ENCODE measurements at regions not wholly inside any gene's neighbourhood (a gene's known extent, or its start where the extent isn't known, plus 50 kb on each side); places are given as distances from the start of the nearest gene placed in this dataset.

DNA sequence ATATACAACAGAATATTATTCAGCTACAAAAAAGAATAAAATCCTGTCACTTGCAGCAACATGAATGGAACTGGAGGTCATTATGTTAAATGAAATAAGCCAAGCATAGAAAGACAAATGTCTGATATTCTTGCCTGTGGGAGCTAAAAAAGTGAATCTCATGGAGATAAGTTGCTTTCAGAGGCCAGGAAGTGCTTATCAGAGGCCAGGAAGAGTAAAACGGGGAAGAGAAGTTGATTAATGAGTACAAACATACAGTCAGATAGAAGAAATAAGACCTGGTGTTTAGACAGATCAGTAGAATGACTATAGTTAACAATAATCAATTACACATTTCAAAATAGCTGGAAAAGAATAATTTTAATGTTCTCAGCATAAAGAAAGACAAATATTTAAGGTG lies 54.4 kb upstream of the CPHXL start:
- Histone ChIP-seq H2AFZ (ENCODE audit: low read length) (no peak overlapping the region), H3K4me2 (ENCODE audit: low read depth, low read length, poor library complexity, severe bottlenecking) (no peak overlapping the region)

DNA sequence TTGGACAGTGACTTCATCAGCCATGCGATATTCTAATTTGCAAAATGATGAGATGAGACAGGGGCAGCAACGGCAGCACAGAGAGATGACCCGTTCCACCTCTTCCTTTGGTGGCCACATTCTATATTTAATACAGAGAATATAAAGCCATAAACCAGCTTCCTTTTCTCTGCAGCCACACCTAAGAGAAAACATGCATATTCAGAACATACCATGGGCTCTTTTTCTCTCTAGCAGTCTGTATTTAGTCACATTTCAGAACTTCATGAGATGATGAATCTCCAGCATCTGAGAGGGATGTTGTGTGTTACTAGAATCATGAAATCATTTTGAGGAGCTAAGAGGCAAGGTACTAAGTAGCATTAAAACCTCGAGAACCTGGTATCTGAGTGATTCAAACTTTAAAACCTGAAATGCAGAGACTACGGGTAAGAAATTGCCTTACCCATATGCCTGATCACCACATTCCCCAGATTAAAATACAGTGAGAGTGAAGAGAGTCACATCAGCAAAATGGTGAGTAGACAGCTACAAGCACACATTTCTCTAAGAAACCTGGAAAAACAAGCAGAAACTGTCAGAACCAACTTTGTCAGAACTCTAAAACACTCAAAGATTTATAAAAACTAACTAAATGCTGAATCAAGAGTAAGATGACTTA lies 55.5 kb upstream of the CPHXL start:
- no peak overlapping the region for H3K9ac ChIP-seq (ENCODE audit: low read length)
- H3K9me3 ChIP-seq (ENCODE audit: low read length) = no peaks in the 10 kb centered on the region
- H2AFZ ChIP-seq (ENCODE audit: low read length) = no peak overlapping the region
- no peaks in the 10 kb centered on the region for H3K27me3 ChIP-seq (ENCODE audit: low read length)
- H3K9me2 ChIP-seq (replicated peaks; ENCODE audit: insufficient read depth, low read length) = no peaks in the 10 kb centered on the region
- no peak overlapping the region for H3K4me3 ChIP-seq (ENCODE audit: low read length)
- H3K4me2 ChIP-seq (ENCODE audit: low read depth, low read length, poor library complexity, severe bottlenecking) = no peak overlapping the region
- peaks cover 11% of the 10 kb centered on the region for H3K4me1 ChIP-seq (ENCODE audit: low read length)
- H4K20me1 ChIP-seq (ENCODE audit: insufficient read depth, low read depth, low read length) = no peaks in the 10 kb centered on the region
- H3K27ac ChIP-seq (ENCODE audit: low read length) = no peak overlapping the region
- H3K36me3 ChIP-seq (ENCODE audit: insufficient read depth, low read length) = no peaks in the 10 kb centered on the region
- no peaks in the 10 kb centered on the region for H3K79me2 ChIP-seq (ENCODE audit: low read length)
- DNase-seq = peak; percentile 17

More for the DNA sequence above, 54.4 kb upstream of the CPHXL start:
- no peaks in the 10 kb centered on the region for H3K9me2 ChIP-seq (replicated peaks; ENCODE audit: insufficient read depth, low read length)
- peaks cover 11% of the 10 kb centered on the region for H3K4me1 ChIP-seq (ENCODE audit: low read length)
- H3K36me3 ChIP-seq (ENCODE audit: insufficient read depth, low read length) = no peaks in the 10 kb centered on the region
- H4K20me1 ChIP-seq (ENCODE audit: insufficient read depth, low read depth, low read length) = no peaks in the 10 kb centered on the region
- H3K4me3 ChIP-seq (ENCODE audit: low read length) = no peak overlapping the region
- no peak overlapping the region for H3K9ac ChIP-seq (ENCODE audit: low read length)
- no peaks in the 10 kb centered on the region for H3K27me3 ChIP-seq (ENCODE audit: low read length)
- H3K9me3 ChIP-seq (ENCODE audit: low read length) = no peaks in the 10 kb centered on the region
- DNase-seq = no peak
- H3K79me2 ChIP-seq (ENCODE audit: low read length) = no peaks in the 10 kb centered on the region
- H3K27ac ChIP-seq (ENCODE audit: low read length) = no peak overlapping the region

DNA sequence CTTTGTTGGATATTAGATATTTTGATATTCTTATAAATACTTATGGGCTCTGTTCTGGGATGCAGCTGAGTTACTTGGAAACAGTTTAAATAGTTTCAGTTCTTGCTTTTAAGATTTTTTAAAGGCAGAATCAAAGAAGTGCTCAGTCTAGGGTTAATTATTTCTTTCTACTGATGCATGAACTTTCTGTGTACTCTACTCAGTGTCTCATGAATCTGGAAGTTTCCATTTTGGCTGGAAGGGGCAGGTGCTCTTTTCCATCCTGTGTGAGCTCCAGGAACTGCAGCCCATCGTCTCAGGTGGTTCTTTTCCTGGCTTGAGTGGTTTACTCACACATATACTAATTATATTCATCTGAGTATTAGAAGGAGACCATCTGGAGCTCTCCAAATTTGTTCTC lies 61.1 kb upstream of the CPHXL start:
- Histone ChIP-seq H4K20me1 (ENCODE audit: insufficient read depth, low read depth, low read length) (no peaks in the 10 kb centered on the region), H2AFZ (ENCODE audit: low read length) (no peak overlapping the region), H3K4me1 (ENCODE audit: low read length) (no peaks in the 10 kb centered on the region), H3K27me3 (ENCODE audit: low read length) (no peaks in the 10 kb centered on the region), H3K4me2 (ENCODE audit: low read depth, low read length, poor library complexity, severe bottlenecking) (no peak overlapping the region), H3K79me2 (ENCODE audit: low read length) (no peaks in the 10 kb centered on the region), H3K27ac (ENCODE audit: low read length) (no peak overlapping the region), H3K9me2 (replicated peaks; ENCODE audit: insufficient read depth, low read length) (no peaks in the 10 kb centered on the region), H3K4me3 (ENCODE audit: low read length) (no peak overlapping the region), H3K9ac (ENCODE audit: low read length) (no peak overlapping the region), H3K36me3 (ENCODE audit: insufficient read depth, low read length) (no peaks in the 10 kb centered on the region), H3K9me3 (ENCODE audit: low read length) (no peaks in the 10 kb centered on the region)
- DNase-seq = no peak

DNA sequence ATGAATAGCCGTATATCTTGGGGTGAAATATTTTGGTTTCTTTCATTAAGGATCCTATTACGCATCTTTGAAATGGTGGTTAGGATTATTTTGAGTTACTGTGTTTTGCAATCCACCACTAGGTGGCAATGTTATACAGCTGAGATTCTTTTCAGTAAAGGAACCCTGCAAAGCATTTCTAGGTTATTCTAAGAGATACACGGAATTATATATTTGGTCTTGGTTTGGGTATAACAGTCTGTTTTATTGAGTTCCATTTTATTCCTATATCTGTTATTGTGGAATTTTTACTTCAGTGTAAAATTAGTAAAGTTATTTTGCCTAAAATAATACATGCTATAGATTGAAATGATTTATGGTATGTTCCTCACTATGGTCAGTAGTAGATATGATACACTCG lies 62.9 kb upstream of the CPHXL start:
- H3K79me2 ChIP-seq (ENCODE audit: low read length) = no peaks in the 10 kb centered on the region
- no peaks in the 10 kb centered on the region for H3K4me1 ChIP-seq (ENCODE audit: low read length)
- peak; percentile 84 for DNase-seq
- H3K27me3 ChIP-seq (ENCODE audit: low read length) = no peaks in the 10 kb centered on the region
- no peaks in the 10 kb centered on the region for H4K20me1 ChIP-seq (ENCODE audit: insufficient read depth, low read depth, low read length)
- no peak overlapping the region for H3K9ac ChIP-seq (ENCODE audit: low read length)
- no peak overlapping the region for H2AFZ ChIP-seq (ENCODE audit: low read length)
- H3K4me2 ChIP-seq (ENCODE audit: low read depth, low read length, poor library complexity, severe bottlenecking) = no peak overlapping the region
- H3K27ac ChIP-seq (ENCODE audit: low read length) = no peak overlapping the region
- no peaks in the 10 kb centered on the region for H3K9me3 ChIP-seq (ENCODE audit: low read length)
- no peaks in the 10 kb centered on the region for H3K9me2 ChIP-seq (replicated peaks; ENCODE audit: insufficient read depth, low read length)
- no peak overlapping the region for H3K4me3 ChIP-seq (ENCODE audit: low read length)
- no peaks in the 10 kb centered on the region for H3K36me3 ChIP-seq (ENCODE audit: insufficient read depth, low read length)

DNA sequence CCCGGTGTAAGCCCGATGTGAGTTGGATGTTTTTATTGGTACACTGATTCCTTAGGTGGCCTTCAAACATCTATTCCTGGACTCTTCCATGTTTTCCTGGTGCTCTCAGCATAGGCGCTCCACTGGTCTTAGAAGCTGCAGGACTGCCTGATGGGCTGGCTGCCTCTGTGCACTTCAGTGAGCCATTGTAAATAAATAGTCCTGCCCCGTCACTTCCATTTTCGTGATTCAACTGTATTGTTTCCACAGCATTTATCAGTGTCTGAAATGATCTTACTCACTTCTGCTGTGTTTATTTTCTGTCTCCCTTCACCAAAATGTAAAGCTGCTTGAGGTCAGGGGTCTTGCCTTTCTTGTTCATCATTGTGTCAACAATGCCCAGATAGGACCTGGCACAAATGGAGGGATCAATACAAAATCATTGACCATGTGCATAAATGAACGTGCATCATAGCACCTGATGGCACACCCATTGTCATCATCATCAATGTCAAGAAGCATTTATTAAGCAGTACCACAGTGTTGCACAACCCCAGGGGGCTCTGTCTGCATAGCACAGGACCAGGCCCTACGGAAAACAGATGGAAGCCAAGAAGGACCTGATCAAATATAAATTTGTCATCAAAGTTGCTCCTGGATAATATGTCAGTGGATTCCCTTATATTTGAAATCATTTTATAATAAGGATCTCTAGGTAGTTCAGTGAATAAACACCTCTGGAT lies 66.6 kb upstream of the CPHXL start:
- Histone ChIP-seq H3K4me3 (ENCODE audit: low read length) (no peak overlapping the region), H3K9ac (ENCODE audit: low read length) (no peak overlapping the region), H3K27ac (ENCODE audit: low read length) (no peak overlapping the region), H3K9me2 (replicated peaks; ENCODE audit: insufficient read depth, low read length) (no peaks in the 10 kb centered on the region), H3K9me3 (ENCODE audit: low read length) (no peaks in the 10 kb centered on the region), H3K4me2 (ENCODE audit: low read depth, low read length, poor library complexity, severe bottlenecking) (no peak overlapping the region), H3K36me3 (ENCODE audit: insufficient read depth, low read length) (no peaks in the 10 kb centered on the region), H4K20me1 (ENCODE audit: insufficient read depth, low read depth, low read length) (no peaks in the 10 kb centered on the region), H3K79me2 (ENCODE audit: low read length) (no peaks in the 10 kb centered on the region), H3K4me1 (ENCODE audit: low read length) (no peaks in the 10 kb centered on the region), H2AFZ (ENCODE audit: low read length) (no peak overlapping the region), H3K27me3 (ENCODE audit: low read length) (no peaks in the 10 kb centered on the region)
- DNase-seq = no peak

DNA sequence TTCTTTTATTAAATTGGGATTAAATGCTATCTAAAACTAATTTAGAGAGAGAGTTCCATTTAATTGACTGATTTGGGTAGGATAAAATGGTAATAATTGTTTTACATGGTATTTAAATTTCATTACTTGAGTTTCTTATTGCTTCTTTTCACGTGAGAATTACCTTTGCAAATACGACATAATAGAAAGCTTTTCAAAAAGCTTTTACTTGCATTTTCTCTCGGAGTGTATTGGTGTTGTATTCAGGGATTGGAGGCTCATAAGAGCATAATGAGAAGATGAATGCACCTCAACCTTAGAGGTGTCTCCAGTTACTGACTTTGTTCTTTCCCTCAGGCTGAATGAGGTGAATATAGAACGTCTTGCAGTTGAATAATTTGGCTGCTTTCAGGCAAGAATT lies 67.4 kb upstream of the CPHXL start:
- Histone ChIP-seq H3K9me3 (ENCODE audit: low read length) (no peaks in the 10 kb centered on the region), H3K4me3 (ENCODE audit: low read length) (no peak overlapping the region), H4K20me1 (ENCODE audit: insufficient read depth, low read depth, low read length) (no peaks in the 10 kb centered on the region), H3K27ac (ENCODE audit: low read length) (no peak overlapping the region), H2AFZ (ENCODE audit: low read length) (no peak overlapping the region), H3K36me3 (ENCODE audit: insufficient read depth, low read length) (no peaks in the 10 kb centered on the region), H3K79me2 (ENCODE audit: low read length) (no peaks in the 10 kb centered on the region), H3K9me2 (replicated peaks; ENCODE audit: insufficient read depth, low read length) (no peaks in the 10 kb centered on the region), H3K9ac (ENCODE audit: low read length) (no peak overlapping the region), H3K4me2 (ENCODE audit: low read depth, low read length, poor library complexity, severe bottlenecking) (no peak overlapping the region), H3K4me1 (ENCODE audit: low read length) (no peaks in the 10 kb centered on the region), H3K27me3 (ENCODE audit: low read length) (no peaks in the 10 kb centered on the region)
- no peak for DNase-seq

DNA sequence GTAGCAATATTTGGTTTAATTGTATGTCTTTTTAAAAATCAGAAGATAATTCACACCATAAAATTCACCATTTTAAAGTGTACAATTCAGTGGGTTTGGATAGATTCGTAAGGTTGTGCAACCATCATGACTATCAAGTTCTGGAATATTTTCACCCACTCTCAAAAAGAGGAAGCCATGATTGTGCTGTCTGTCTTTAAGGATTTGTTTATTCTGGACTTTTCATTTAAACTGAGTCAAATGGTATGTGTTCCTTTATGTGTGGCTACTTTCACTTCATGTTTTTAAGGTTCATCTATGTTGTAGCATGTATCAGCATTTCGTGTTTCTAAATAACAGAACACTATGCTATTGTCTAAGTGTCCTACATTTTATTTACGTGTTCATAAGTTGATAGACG lies 68.1 kb upstream of the CPHXL start:
- Histone ChIP-seq H3K4me1 (ENCODE audit: low read length) (no peaks in the 10 kb centered on the region), H3K27me3 (ENCODE audit: low read length) (no peaks in the 10 kb centered on the region), H3K79me2 (ENCODE audit: low read length) (no peaks in the 10 kb centered on the region), H3K4me2 (ENCODE audit: low read depth, low read length, poor library complexity, severe bottlenecking) (no peak overlapping the region), H3K4me3 (ENCODE audit: low read length) (no peak overlapping the region), H3K27ac (ENCODE audit: low read length) (no peak overlapping the region), H2AFZ (ENCODE audit: low read length) (no peak overlapping the region), H4K20me1 (ENCODE audit: insufficient read depth, low read depth, low read length) (no peaks in the 10 kb centered on the region), H3K9me2 (replicated peaks; ENCODE audit: insufficient read depth, low read length) (no peaks in the 10 kb centered on the region), H3K9ac (ENCODE audit: low read length) (no peak overlapping the region), H3K9me3 (ENCODE audit: low read length) (no peaks in the 10 kb centered on the region), H3K36me3 (ENCODE audit: insufficient read depth, low read length) (no peaks in the 10 kb centered on the region)
- no peak for DNase-seq

DNA sequence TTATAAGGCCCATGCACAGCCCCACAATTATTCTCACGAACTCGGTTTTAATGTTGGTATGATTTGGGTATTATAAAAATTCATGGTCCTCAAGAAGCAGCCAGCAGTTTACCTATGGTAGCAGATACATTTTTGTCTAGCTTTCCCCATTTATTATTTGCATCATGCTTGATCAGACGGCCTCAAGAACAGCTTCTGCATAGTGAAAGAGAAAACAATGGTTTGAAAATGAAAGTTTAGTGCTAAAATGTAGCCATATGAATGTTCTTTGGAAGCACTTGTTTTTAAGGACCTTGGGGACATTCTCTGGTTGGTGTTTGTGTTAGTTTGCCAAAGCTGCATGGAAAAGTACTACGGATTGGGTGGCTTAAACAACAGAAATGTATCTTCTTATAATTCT lies 72.4 kb upstream of the CPHXL start:
- Histone ChIP-seq H3K27me3 (ENCODE audit: low read length) (no peaks in the 10 kb centered on the region), H2AFZ (ENCODE audit: low read length) (no peak overlapping the region), H3K4me2 (ENCODE audit: low read depth, low read length, poor library complexity, severe bottlenecking) (no peak overlapping the region)

More for the DNA sequence above, 72.4 kb upstream of the CPHXL start:
- no peaks in the 10 kb centered on the region for H3K9me3 ChIP-seq (ENCODE audit: low read length)
- no peaks in the 10 kb centered on the region for H3K79me2 ChIP-seq (ENCODE audit: low read length)
- H3K27ac ChIP-seq (ENCODE audit: low read length) = no peak overlapping the region
- no peaks in the 10 kb centered on the region for H3K36me3 ChIP-seq (ENCODE audit: insufficient read depth, low read length)
- no peak overlapping the region for H3K9ac ChIP-seq (ENCODE audit: low read length)
- no peaks in the 10 kb centered on the region for H4K20me1 ChIP-seq (ENCODE audit: insufficient read depth, low read depth, low read length)
- no peak for DNase-seq
- no peaks in the 10 kb centered on the region for H3K9me2 ChIP-seq (replicated peaks; ENCODE audit: insufficient read depth, low read length)
- no peak overlapping the region for H3K4me3 ChIP-seq (ENCODE audit: low read length)
- H3K4me1 ChIP-seq (ENCODE audit: low read length) = peaks cover 6% of the 10 kb centered on the region
